ENCODE measurements at regions not wholly inside any gene's neighbourhood (a gene's known extent, or its start where the extent isn't known, plus 50 kb on each side); places are given as distances from the start of the nearest gene placed in this dataset.

DNA sequence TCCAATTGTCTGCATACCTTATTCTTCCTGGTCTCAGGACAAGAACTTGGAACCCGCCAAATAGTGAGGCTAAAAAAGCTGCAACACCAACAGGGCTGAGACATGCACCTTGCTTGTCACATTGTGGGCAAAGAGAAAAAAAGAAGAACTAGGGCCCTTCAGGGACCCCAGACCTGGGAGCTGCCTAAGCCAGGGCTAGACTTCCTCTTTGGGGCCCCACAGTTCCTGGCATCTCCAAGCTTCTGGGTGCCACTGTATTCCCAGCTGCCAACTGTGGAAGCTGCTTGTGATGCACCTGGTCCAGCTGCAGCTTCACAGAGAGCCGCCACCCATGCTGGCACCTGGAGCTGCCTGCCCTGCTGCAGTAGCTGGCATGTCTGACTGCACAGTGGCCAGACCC, 370.6 kb downstream of the CD83 start:
- TF ChIP-seq POLR2A (IDR thresholded peaks at IDR 0.05) (no peak), POLR2AphosphoS5 (IDR thresholded peaks at IDR 0.05; ENCODE audit: insufficient read depth in 1 of 2, low read depth in 1 of 2) (no peak)
- TF ChIP-seq, protein P1, sequence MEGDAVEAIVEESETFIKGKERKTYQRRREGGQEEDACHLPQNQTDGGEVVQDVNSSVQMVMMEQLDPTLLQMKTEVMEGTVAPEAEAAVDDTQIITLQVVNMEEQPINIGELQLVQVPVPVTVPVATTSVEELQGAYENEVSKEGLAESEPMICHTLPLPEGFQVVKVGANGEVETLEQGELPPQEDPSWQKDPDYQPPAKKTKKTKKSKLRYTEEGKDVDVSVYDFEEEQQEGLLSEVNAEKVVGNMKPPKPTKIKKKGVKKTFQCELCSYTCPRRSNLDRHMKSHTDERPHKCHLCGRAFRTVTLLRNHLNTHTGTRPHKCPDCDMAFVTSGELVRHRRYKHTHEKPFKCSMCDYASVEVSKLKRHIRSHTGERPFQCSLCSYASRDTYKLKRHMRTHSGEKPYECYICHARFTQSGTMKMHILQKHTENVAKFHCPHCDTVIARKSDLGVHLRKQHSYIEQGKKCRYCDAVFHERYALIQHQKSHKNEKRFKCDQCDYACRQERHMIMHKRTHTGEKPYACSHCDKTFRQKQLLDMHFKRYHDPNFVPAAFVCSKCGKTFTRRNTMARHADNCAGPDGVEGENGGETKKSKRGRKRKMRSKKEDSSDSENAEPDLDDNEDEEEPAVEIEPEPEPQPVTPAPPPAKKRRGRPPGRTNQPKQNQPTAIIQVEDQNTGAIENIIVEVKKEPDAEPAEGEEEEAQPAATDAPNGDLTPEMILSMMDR (IDR thresholded peaks at IDR 0.05), result no peak
